DMS53 treated with DMSO at 0.1 percent for 48 hours (cell line): ENCODE measurements at regions not wholly inside any gene's neighbourhood (a gene's known extent, or its start where the extent isn't known, plus 50 kb on each side); places are given as distances from the start of the nearest gene placed in this dataset.

Experiments used
- DNase-seq: peaks from one replicate; lab custom pipeline; 2025; ENCODE audit not compliant: unreplicated experiment; lab: John Stamatoyannopoulos, UW

- DNase-seq = no peak
Observed at GRCh38 chr10:128861018-128861901, 605.8 kb upstream of the MGMT start.

- no peak for DNase-seq
Observed at GRCh38 chr10:128863411-128863810, 603.6 kb upstream of the MGMT start.

GRCh38 chr10:128863823-128864405 is 603.1 kb upstream of the MGMT start:
- DNase-seq = no peak

- no peak for DNase-seq
Observed at GRCh38 chr10:128864554-128865295, 602.3 kb upstream of the MGMT start.

GRCh38 chr10:128865436-128866195 is 601.4 kb upstream of the MGMT start:
- no peak for DNase-seq

- no peak for DNase-seq
Observed at GRCh38 chr10:128866551-128866950, 600.5 kb upstream of the MGMT start.

- DNase-seq = no peak
Observed at GRCh38 chr10:128867210-128867609, 599.8 kb upstream of the MGMT start.

GRCh38 chr10:128867819-128868218 is 599.2 kb upstream of the MGMT start:
- DNase-seq = no peak

GRCh38 chr10:128868481-128868880 is 598.6 kb upstream of the MGMT start:
- no peak for DNase-seq

GRCh38 chr10:128869101-128869749 is 597.8 kb upstream of the MGMT start:
- DNase-seq = no peak

GRCh38 chr10:128870830-128871597 is 596.0 kb upstream of the MGMT start:
- DNase-seq = no peak

GRCh38 chr10:128871671-128872231 is 595.3 kb upstream of the MGMT start:
- DNase-seq = no peak

- no peak for DNase-seq
Observed at GRCh38 chr10:128873411-128874054, 593.5 kb upstream of the MGMT start.

GRCh38 chr10:128874331-128874730 is 592.7 kb upstream of the MGMT start:
- DNase-seq = no peak

GRCh38 chr10:128875030-128875744 is 591.9 kb upstream of the MGMT start:
- no peak for DNase-seq

- no peak for DNase-seq
Observed at GRCh38 chr10:128875956-128876736, 590.9 kb upstream of the MGMT start.

- no peak for DNase-seq
Observed at GRCh38 chr10:128877141-128877540, 589.9 kb upstream of the MGMT start.

- no peak for DNase-seq
Observed at GRCh38 chr10:128877936-128878335, 589.1 kb upstream of the MGMT start.
